AG04449 (cell line): ENCODE measurements at regions not wholly inside any gene's neighbourhood (a gene's known extent, or its start where the extent isn't known, plus 50 kb on each side); places are given as distances from the start of the nearest gene placed in this dataset.

Experiments
- CTCF ChIA-PET: fragments of 350-600 bp; formaldehyde crosslinking; extraction: SDS; loops from one replicate; lab custom pipeline; 2021; ENCODE audit warnings: antibody characterized with exemption; lab: Yijun Ruan, JAX
- POLR2A ChIA-PET: fragments of 400-600, 350-600 bp; formaldehyde crosslinking; extraction: SDS; loops from one replicate; lab custom pipeline; 2020; ENCODE audit warnings: antibody characterized with exemption, inconsistent platforms; lab: Yijun Ruan, JAX
- DNase-seq: peaks from one replicate; pipeline ENCODE4 v3.0.0-alpha.2; 2010; ENCODE audit warnings: low read depth, low spot score
- H3K4me3 ChIP-seq: 2 replicates; pipeline ENCODE4 v1.5.1; 2011; ENCODE audit warnings: low read depth, mild to moderate bottlenecking, control low read depth, low read length
- CTCF ChIP-seq: IDR thresholded peaks from one replicate; pipeline ENCODE4 v1.5.1; 2011; ENCODE audit warnings: mild to moderate bottlenecking, moderate library complexity, low read length, control low read depth, inconsistent platforms; ENCODE audit not compliant: insufficient read depth; ENCODE audit errors: missing control alignments

GRCh38 chr7:45417268-45417667 is 156.9 kb upstream of the ADCY1 start:
- ChIA-PET CTCF (no interaction called here), POLR2A (no interaction called here)
- no peak for DNase-seq
- no peak for TF ChIP-seq CTCF
- no peak overlapping the region for H3K4me3 ChIP-seq

- DNase-seq = no peak
- no peak overlapping the region for H3K4me3 ChIP-seq
- CTCF ChIA-PET = no interaction called here
- no peak for TF ChIP-seq CTCF
- POLR2A ChIA-PET = no interaction called here
These were observed 156.4 kb upstream of the ADCY1 start for GRCh38 chr7:45417735-45418134.

GRCh38 chr7:45420843-45421495 is 153.2 kb upstream of the ADCY1 start:
- no peak for DNase-seq
- CTCF ChIA-PET = no interaction called here
- POLR2A ChIA-PET = no interaction called here
- TF ChIP-seq CTCF = no peak
- no peak overlapping the region for H3K4me3 ChIP-seq

GRCh38 chr7:45421806-45422205 is 152.4 kb upstream of the ADCY1 start:
- no peak for TF ChIP-seq CTCF
- ChIA-PET POLR2A (no interaction called here), CTCF (no interaction called here)
- no peak overlapping the region for H3K4me3 ChIP-seq
- no peak for DNase-seq

GRCh38 chr7:45430397-45430796 is 143.8 kb upstream of the ADCY1 start:
- CTCF ChIA-PET = no interaction called here
- no peak for DNase-seq
- no peak overlapping the region for H3K4me3 ChIP-seq
- POLR2A ChIA-PET = no interaction called here
- no peak for TF ChIP-seq CTCF

GRCh38 chr7:45434167-45434784 is 139.9 kb upstream of the ADCY1 start:
- H3K4me3 ChIP-seq = no peak overlapping the region
- CTCF ChIA-PET = no interaction called here
- POLR2A ChIA-PET = no interaction called here
- no peak for DNase-seq
- no peak for TF ChIP-seq CTCF
